Esophagus (tissue), 2 donors: ENCODE measurements at regions not wholly inside any gene's neighbourhood (a gene's known extent, or its start where the extent isn't known, plus 50 kb on each side); places are given as distances from the start of the nearest gene placed in this dataset.

Source experiments
- H3K27ac ChIP-seq, 2 donors: one replicate each; pipeline ENCODE4 v1.5.1; 2013; ENCODE audit warnings: low read depth in 2 of 2, mild to moderate bottlenecking in 2 of 2, inconsistent platforms in 1 of 2, low read length in 1 of 2, moderate library complexity in 1 of 2
- H3K27me3 ChIP-seq, 2 donors: one replicate each; pipeline ENCODE4 v1.6.1; 2013; ENCODE audit warnings: low read length in 2 of 2, control low read depth in 1 of 2, mild to moderate bottlenecking in 1 of 2; ENCODE audit not compliant: insufficient read depth in 2 of 2, control insufficient read depth in 1 of 2
- H3K36me3 ChIP-seq, 2 donors: one replicate each; pipeline ENCODE4 v1.6.1; 2013; ENCODE audit warnings: low read length in 1 of 2; ENCODE audit not compliant: control insufficient read depth in 2 of 2, insufficient read depth in 2 of 2
- H3K4me1 ChIP-seq, 2 donors: one replicate each; pipeline ENCODE4 v1.6.1; 2013; ENCODE audit warnings: low read length in 1 of 2; ENCODE audit not compliant: control insufficient read depth in 2 of 2, insufficient read depth in 2 of 2
- H3K4me3 ChIP-seq, 2 donors: one replicate each; pipeline ENCODE4 v1.5.1; 2013; ENCODE audit warnings: low read length in 2 of 2, mild to moderate bottlenecking in 2 of 2, low read depth in 1 of 2, moderate library complexity in 1 of 2
- H3K9me3 ChIP-seq, 2 donors: one replicate each; pipeline ENCODE4 v1.6.1; 2013; ENCODE audit warnings: mild to moderate bottlenecking in 2 of 2, low read depth in 1 of 2, low read length in 1 of 2, moderate library complexity in 1 of 2; ENCODE audit not compliant: control insufficient read depth in 2 of 2, insufficient read depth in 1 of 2
- WGBS, 2 donors: extraction: QIAGEN DNeasy Blood & Tissue Kit; methylation state at CpG; one replicate each; pipeline ENCODE4 v1.1.7; 2013; 5-methylcytosine and 5-hydroxymethylcytosine counted together
- donor health status: healthy with polysubstance abuse.
- donor health status: Bipolar disorder and iron deficiency.

DNA sequence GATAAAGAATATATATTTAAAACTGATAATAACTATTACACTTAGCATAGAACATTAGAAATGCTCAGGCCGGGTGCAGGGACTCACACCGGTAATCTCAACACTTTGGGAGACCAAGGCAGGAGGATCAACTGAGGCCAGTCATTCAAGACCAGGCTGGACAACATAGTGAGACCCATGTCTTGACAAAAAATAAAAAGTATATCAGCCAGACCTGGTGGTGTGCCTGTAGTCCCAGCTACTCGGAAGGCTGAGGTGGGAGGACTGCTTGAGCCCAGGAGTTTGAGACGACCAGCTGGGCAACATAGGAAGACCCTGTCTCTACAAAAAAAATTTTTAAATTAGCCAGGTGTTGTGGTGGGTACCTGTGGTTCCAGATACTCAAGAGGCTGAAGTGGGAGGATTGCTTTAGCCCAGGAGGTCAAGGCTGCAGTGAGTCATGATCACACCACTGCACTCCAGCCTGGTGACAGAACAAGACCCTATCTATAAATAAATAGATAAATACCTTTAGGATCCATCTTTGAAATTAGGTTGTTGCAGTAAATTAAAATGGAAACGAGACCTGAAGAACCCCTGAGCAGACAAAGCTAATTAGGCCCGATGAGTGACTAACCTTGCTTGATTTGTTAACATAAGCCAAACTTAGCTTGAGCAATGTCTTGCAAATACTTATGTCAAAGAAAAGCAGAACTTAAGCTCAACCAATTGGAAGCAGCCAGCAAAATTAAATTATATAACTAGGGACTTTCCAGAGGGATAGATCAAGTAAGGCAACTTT, 75.8 kb upstream of the E2F3 start:
- no peaks in the 10 kb centered on the region for H3K9me3 ChIP-seq
- H3K27ac ChIP-seq = no peak overlapping the region
- no peaks in the 10 kb centered on the region for H3K27me3 ChIP-seq
- no peak overlapping the region for H3K4me3 ChIP-seq
- 73 to 77% methylated on average over 6 of the region's 6 CpGs for WGBS, 2 donors
- H3K36me3 ChIP-seq = no peaks in the 10 kb centered on the region
- no peaks in the 10 kb centered on the region for H3K4me1 ChIP-seq

DNA sequence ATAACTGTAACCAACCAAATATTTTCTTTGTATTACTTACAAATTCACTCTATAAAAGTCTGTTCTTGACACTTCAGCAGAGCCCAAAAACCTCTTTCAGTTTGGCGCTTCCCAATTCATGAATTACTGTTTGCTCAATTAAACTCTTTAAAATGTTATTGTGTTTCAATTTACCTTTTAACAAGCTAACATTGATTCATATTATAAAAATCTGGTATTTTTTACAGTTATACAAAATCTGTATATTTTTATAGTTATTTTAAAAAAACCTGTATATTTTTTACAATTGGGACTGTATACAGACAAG, 75.3 kb upstream of the E2F3 start:
- no peaks in the 10 kb centered on the region for H3K4me1 ChIP-seq
- WGBS, 2 donors = 79 to 82% methylated on average over 1 of the region's 1 CpG

GRCh38 chr6:20327141-20327540, 74.5 kb upstream of the E2F3 start:
- H3K4me1 ChIP-seq = no peaks in the 10 kb centered on the region
- no peaks in the 10 kb centered on the region for H3K9me3 ChIP-seq
- H3K27ac ChIP-seq = no peak overlapping the region
- H3K36me3 ChIP-seq = no peaks in the 10 kb centered on the region
- 95 to 96% methylated on average over 7 of the region's 7 CpGs for WGBS, 2 donors
- H3K4me3 ChIP-seq = no peak overlapping the region
- H3K27me3 ChIP-seq = no peaks in the 10 kb centered on the region

More for the DNA sequence above, 75.3 kb upstream of the E2F3 start:
- no peaks in the 10 kb centered on the region for H3K36me3 ChIP-seq
- no peak overlapping the region for H3K4me3 ChIP-seq
- H3K27ac ChIP-seq = no peak overlapping the region
- no peaks in the 10 kb centered on the region for H3K27me3 ChIP-seq
- H3K9me3 ChIP-seq = no peaks in the 10 kb centered on the region

- Histone ChIP-seq H3K36me3 (no peaks in the 10 kb centered on the region), H3K4me1 (no peaks in the 10 kb centered on the region), H3K27me3 (no peaks in the 10 kb centered on the region), H3K27ac (no peak overlapping the region), H3K4me3 (no peak overlapping the region), H3K9me3 (no peaks in the 10 kb centered on the region)
- WGBS, 2 donors = 84 to 91% methylated on average over 5 of the region's 5 CpGs
Observed at GRCh38 chr6:20328266-20328923, 73.3 kb upstream of the E2F3 start.

DNA sequence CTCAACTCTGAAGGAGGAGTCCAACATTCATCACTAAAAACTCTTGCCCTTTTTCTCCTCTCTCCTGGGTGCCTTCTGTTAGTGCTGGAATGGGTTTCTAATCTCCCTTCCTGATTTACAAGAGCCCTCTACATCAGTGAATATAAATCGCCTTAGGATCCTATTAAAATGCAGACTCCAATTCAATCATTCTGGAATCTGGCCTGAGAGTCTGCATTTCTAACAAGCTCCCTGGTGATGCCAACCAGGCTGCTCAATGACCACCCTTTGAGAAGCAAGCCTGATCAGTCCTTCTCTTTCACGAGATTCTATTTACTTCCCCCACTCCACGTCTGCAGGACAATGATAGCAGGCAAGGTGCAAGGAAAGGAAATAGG, 72.8 kb upstream of the E2F3 start:
- Histone ChIP-seq H3K4me3 (no peak overlapping the region), H3K27ac (no peak overlapping the region), H3K36me3 (no peaks in the 10 kb centered on the region), H3K9me3 (no peaks in the 10 kb centered on the region), H3K27me3 (no peaks in the 10 kb centered on the region), H3K4me1 (no peaks in the 10 kb centered on the region)
- 53% methylated on average over 3 of the region's 3 CpGs for WGBS, 2 donors

DNA sequence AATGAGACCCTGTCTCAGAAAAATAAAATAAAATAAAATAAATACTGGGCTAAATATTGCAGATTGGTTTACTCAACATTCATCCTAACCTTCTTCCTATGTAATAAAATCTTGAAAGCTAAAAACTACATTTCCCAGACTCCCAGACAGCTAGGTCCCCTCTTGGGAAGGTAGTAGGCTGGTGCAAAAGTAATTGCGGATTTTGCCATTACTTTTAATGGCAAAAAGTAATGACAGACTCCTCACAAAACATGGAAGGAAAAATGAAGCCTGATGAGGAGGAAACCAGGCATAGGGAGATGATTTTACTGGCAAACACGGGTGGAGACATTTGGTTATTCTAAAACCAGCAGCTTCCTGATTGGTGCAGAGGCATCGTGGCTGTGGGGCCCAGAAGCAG, 70.6 kb upstream of the E2F3 start:
- 58 to 62% methylated on average over 3 of the region's 3 CpGs for WGBS, 2 donors
- Histone ChIP-seq H3K4me3 (no peak overlapping the region), H3K27me3 (no peaks in the 10 kb centered on the region), H3K27ac (no peak overlapping the region), H3K36me3 (no peaks in the 10 kb centered on the region), H3K4me1 (no peaks in the 10 kb centered on the region), H3K9me3 (peaks cover 0 to 2% of the 10 kb centered on the region in 2 donors)

DNA sequence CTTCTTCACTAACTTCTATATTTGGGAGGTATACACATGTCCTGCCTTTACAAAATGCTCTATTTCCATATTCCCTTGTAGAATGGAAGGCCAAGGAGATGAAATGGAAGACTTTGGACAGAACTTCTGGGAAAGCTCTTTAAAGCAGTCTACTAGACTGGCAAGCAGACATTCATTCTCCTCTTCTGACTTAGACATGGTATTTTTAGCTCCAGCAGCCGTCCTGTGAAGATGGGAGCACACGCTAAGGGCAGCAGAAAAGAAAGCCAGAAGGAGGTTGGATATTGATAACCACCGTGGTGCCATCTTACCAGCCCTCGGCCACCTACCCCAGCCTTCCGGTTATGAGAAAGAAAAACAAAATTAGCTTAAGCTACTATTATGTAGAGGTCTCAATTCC, 70.1 kb upstream of the E2F3 start:
- no peak overlapping the region for H3K4me3 ChIP-seq
- no peak overlapping the region for H3K27ac ChIP-seq
- H3K9me3 ChIP-seq = peaks cover 0 to 2% of the 10 kb centered on the region in 2 donors
- H3K27me3 ChIP-seq = no peaks in the 10 kb centered on the region
- no peaks in the 10 kb centered on the region for H3K36me3 ChIP-seq
- 86 to 90% methylated on average over 5 of the region's 5 CpGs for WGBS, 2 donors
- no peaks in the 10 kb centered on the region for H3K4me1 ChIP-seq

GRCh38 chr6:20332441-20333006, 69.2 kb upstream of the E2F3 start:
- Histone ChIP-seq H3K9me3 (peaks cover 0 to 2% of the 10 kb centered on the region in 2 donors), H3K4me1 (no peaks in the 10 kb centered on the region), H3K36me3 (no peaks in the 10 kb centered on the region), H3K27ac (no peak overlapping the region), H3K4me3 (no peak overlapping the region), H3K27me3 (no peaks in the 10 kb centered on the region)
- 63 to 84% methylated on average over 1 of the region's 1 CpG for WGBS, 2 donors

DNA sequence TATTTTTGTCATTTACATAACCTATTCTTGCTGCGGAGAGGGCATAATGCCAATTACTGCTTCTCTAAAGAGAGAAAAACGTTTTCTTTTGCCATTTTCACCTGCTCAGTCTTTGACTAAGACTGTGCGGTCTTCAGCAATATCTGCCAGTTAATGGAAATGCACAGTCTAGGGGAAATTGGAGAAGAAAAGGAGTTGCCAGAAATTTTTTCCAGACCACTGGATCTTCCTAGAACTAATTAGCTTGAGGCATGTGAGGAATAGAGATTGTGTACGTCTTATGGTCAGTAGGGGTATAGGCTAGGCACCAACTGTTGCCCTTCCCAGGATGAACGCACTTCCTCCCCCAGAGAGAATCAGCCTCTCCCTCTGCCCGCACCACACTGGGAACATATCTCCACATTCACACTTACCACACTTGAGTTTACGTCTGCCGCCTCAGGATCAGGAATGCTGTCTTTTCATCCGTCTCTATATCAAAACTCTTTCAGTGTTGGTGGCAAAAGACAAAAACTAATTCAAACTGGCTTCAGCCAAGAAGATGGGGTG, 67.9 kb upstream of the E2F3 start:
- Histone ChIP-seq H3K4me3 (no peak overlapping the region), H3K27ac (no peak overlapping the region), H3K4me1 (no peaks in the 10 kb centered on the region), H3K27me3 (no peaks in the 10 kb centered on the region), H3K36me3 (no peaks in the 10 kb centered on the region), H3K9me3 (peaks cover 0 to 2% of the 10 kb centered on the region in 2 donors)
- WGBS, 2 donors = 84 to 88% methylated on average over 9 of the region's 9 CpGs
